IMR-90 (cell line): ENCODE measurements at regions not wholly inside any gene's neighbourhood (a gene's known extent, or its start where the extent isn't known, plus 50 kb on each side); places are given as distances from the start of the nearest gene placed in this dataset.

Source experiments
- ATAC-seq: fragments of 200-7000 bp; cut with Tn5 transposase; 2 replicates; pipeline ENCODE4 v1.9.1; 2020; ENCODE audit warnings: low read depth, mild to moderate bottlenecking, moderate library complexity
- BruUV-seq: library from RNA; stranded (reverse); fragments of 400-500 nt; replicated peaks from 2 replicates; lab custom pipeline; 2021; lab: Mats Ljungman, UMichigan
- CTCF ChIA-PET: fragments of 300-600 bp; formaldehyde crosslinking; extraction: SDS; loops from one replicate; lab custom pipeline; 2021; ENCODE audit warnings: antibody characterized with exemption; lab: Yijun Ruan, JAX
- POLR2A ChIA-PET: fragments of 300-600 bp; sonication (Branson Sonifier 250); formaldehyde crosslinking; loops from one replicate; lab custom pipeline; 2022; ENCODE audit warnings: antibody characterized with exemption; ENCODE audit not compliant: unreplicated experiment; lab: Charles Lee
- DNase-seq: peaks from one replicate; pipeline ENCODE4 v3.0.0; 2013
- H2AFZ ChIP-seq: replicated peaks from 2 replicates; pipeline ENCODE3; 2013; ENCODE audit warnings: low read length, mild to moderate bottlenecking; ENCODE audit not compliant: poor library complexity
- H2AK5ac ChIP-seq: 2 replicates; pipeline ENCODE4 v1.6.1; 2013; ENCODE audit warnings: low read depth, low read length, inconsistent platforms
- H2AK9ac ChIP-seq: replicated peaks from 2 replicates; pipeline ENCODE3; 2013; ENCODE audit warnings: mild to moderate bottlenecking, low read depth, low read length, moderate library complexity; ENCODE audit not compliant: poor library complexity
- H2BK120ac ChIP-seq: 2 replicates; pipeline ENCODE4 v1.6.1; 2013; ENCODE audit warnings: low read depth, low read length, inconsistent platforms
- H2BK15ac ChIP-seq: 3 replicates; pipeline ENCODE4 v1.6.1; 2013; ENCODE audit warnings: low read depth, low read length, inconsistent platforms
- H2BK20ac ChIP-seq: 2 replicates; pipeline ENCODE4 v1.6.1; 2013; ENCODE audit warnings: low read depth, mild to moderate bottlenecking, inconsistent platforms, low read length, moderate library complexity
- H2BK5ac ChIP-seq: 2 replicates; pipeline ENCODE4 v1.6.1; 2013; ENCODE audit warnings: mild to moderate bottlenecking, low read depth, low read length, inconsistent platforms; ENCODE audit not compliant: poor library complexity, severe bottlenecking
- H3K14ac ChIP-seq: replicated peaks from 2 replicates; pipeline ENCODE4 v1.6.1; 2013; ENCODE audit warnings: low read depth, low read length, inconsistent platforms
- H3K18ac ChIP-seq: 2 replicates; pipeline ENCODE4 v1.6.1; 2013; ENCODE audit warnings: low read depth, low read length, control low read depth
- H3K23ac ChIP-seq: 2 replicates; pipeline ENCODE4 v1.6.1; 2013; ENCODE audit warnings: low read depth, low read length, inconsistent platforms
- H3K27ac ChIP-seq: 2 replicates; pipeline ENCODE4 v1.5.1; 2013; ENCODE audit warnings: mild to moderate bottlenecking, control low read depth, low read length; ENCODE audit not compliant: insufficient read depth
- H3K27me3 ChIP-seq: 2 replicates; pipeline ENCODE4 v1.6.1; 2013; ENCODE audit warnings: low read length; ENCODE audit not compliant: control insufficient read depth, insufficient read depth
- H3K36me3 ChIP-seq: 2 replicates; pipeline ENCODE4 v1.6.1; 2013; ENCODE audit warnings: low read length, mixed read lengths; ENCODE audit not compliant: control insufficient read depth, insufficient read depth
- H3K4ac ChIP-seq: 2 replicates; pipeline ENCODE4 v1.6.1; 2013; ENCODE audit warnings: low read depth, low read length, inconsistent platforms
- H3K4me1 ChIP-seq: 2 replicates; pipeline ENCODE4 v1.6.1; 2013; ENCODE audit warnings: low read length, mixed read lengths; ENCODE audit not compliant: control insufficient read depth, insufficient read depth
- H3K4me2 ChIP-seq: 2 replicates; pipeline ENCODE4 v1.6.1; 2013; ENCODE audit warnings: low read depth, mild to moderate bottlenecking, control low read depth, low read length, moderate library complexity
- H3K4me3 ChIP-seq: 2 replicates; pipeline ENCODE4 v1.5.1; 2013; ENCODE audit warnings: low read depth, mild to moderate bottlenecking, control low read depth, low read length, moderate library complexity; ENCODE audit not compliant: insufficient read depth
- H3K56ac ChIP-seq: 2 replicates; pipeline ENCODE4 v1.6.1; 2013; ENCODE audit warnings: low read length, inconsistent platforms; ENCODE audit not compliant: insufficient read depth; ENCODE audit errors: extremely low read depth
- H3K79me1 ChIP-seq, 2 experiments: 2 replicates each; pipeline ENCODE4 v1.6.1; 2013; ENCODE audit warnings: low read length in 2 of 2, inconsistent platforms in 1 of 2, low read depth in 1 of 2
- H3K9ac ChIP-seq: 2 replicates; pipeline ENCODE4 v1.6.1; 2013; ENCODE audit warnings: low read depth, low read length, control low read depth
- H3K9me1 ChIP-seq: 2 replicates; pipeline ENCODE4 v1.6.1; 2013; ENCODE audit warnings: low read length, inconsistent platforms; ENCODE audit not compliant: insufficient read depth
- H3K9me3 ChIP-seq: 2 replicates; pipeline ENCODE4 v1.6.1; 2013; ENCODE audit warnings: low read length; ENCODE audit not compliant: control insufficient read depth, insufficient read depth
- H4K20me1 ChIP-seq: 2 replicates; pipeline ENCODE4 v1.6.1; 2013; ENCODE audit warnings: low read length, inconsistent platforms; ENCODE audit not compliant: insufficient read depth
- H4K5ac ChIP-seq: 2 replicates; pipeline ENCODE4 v1.6.1; 2013; ENCODE audit warnings: mild to moderate bottlenecking, low read depth, low read length, control low read depth
- H4K8ac ChIP-seq, 2 experiments: 2 replicates each; pipeline ENCODE4 v1.6.1; 2013; ENCODE audit warnings: low read depth in 2 of 2, low read length in 2 of 2, control low read depth in 1 of 2, inconsistent platforms in 1 of 2
- H4K91ac ChIP-seq: 2 replicates; pipeline ENCODE4 v1.6.1; 2013; ENCODE audit warnings: low read depth, low read length, inconsistent platforms; ENCODE audit not compliant: insufficient read depth
- BHLHE40 ChIP-seq: fragments of 150-350 bp; IDR thresholded peaks from 2 replicates; pipeline ENCODE4 v1.6.1; 2016; ENCODE audit warnings: mild to moderate bottlenecking, low read depth, low read length
- CHD1 ChIP-seq: IDR thresholded peaks from 2 replicates; pipeline ENCODE4 v1.6.1; 2012; ENCODE audit warnings: low read depth, low read length, improper control_type of control experiment
- MAZ ChIP-seq: IDR thresholded peaks from 2 replicates; pipeline ENCODE4 v1.6.1; 2012; ENCODE audit warnings: low read depth, mild to moderate bottlenecking, low read length, improper control_type of control experiment, moderate library complexity, borderline replicate concordance
- MXI1 ChIP-seq: IDR thresholded peaks from 2 replicates; pipeline ENCODE4 v1.6.1; 2012; ENCODE audit warnings: low read depth, mild to moderate bottlenecking, low read length, moderate library complexity, borderline replicate concordance
- NFE2L2 ChIP-seq: fragments of 150-350 bp; IDR thresholded peaks from 2 replicates; pipeline ENCODE4 v1.6.1; 2016; ENCODE audit warnings: low read depth, mild to moderate bottlenecking, low read length
- POLR2A ChIP-seq: IDR thresholded peaks from 2 replicates; pipeline ENCODE4 v1.6.1; 2012; ENCODE audit warnings: mild to moderate bottlenecking, low read depth, low read length
- RAD21 ChIP-seq: IDR thresholded peaks from 2 replicates; pipeline ENCODE4 v1.6.1; 2012; ENCODE audit warnings: low read length, improper control_type of control experiment
- WGBS, 2 experiments: methylation state at CpG; one replicate each; pipeline versions ENCODE4 v1.1.5 to v1.1.7; 2013; ENCODE audit warnings: missing lambda C conversion rate in 2 of 2; ENCODE audit not compliant: insufficient read length in 1 of 2; ENCODE audit errors: extremely low coverage in 2 of 2; 5-methylcytosine and 5-hydroxymethylcytosine counted together
- dilution Hi-C: fragments of 300-500 bp; cut with HindIII; formaldehyde crosslinking; loops from one replicate; pipeline ENCODE4 v1.14.3; 2018; ENCODE audit warnings: low sequenced_read_pairs; ENCODE audit not compliant: unreplicated experiment
- in situ Hi-C: fragments of 300-500 bp; cut with MboI; formaldehyde crosslinking; loops from 3 replicates; pipeline ENCODE4 v1.14.3; 2019; ENCODE audit warnings: low sequenced_read_pairs, inconsistent platforms, mixed read lengths
- intact Hi-C: fragments of 100-400 bp; cut with micrococcal nuclease; formaldehyde crosslinking; loops from 2 replicates; pipeline ENCODE4 v1.10.0; 2022
- TF ChIP-seq, protein P1 (sequence below): fragments of 150-350 bp; IDR thresholded peaks from 2 replicates; pipeline ENCODE4 v1.6.1; 2016; ENCODE audit warnings: low read depth, mild to moderate bottlenecking, low read length, moderate library complexity, borderline replicate concordance

DNA sequence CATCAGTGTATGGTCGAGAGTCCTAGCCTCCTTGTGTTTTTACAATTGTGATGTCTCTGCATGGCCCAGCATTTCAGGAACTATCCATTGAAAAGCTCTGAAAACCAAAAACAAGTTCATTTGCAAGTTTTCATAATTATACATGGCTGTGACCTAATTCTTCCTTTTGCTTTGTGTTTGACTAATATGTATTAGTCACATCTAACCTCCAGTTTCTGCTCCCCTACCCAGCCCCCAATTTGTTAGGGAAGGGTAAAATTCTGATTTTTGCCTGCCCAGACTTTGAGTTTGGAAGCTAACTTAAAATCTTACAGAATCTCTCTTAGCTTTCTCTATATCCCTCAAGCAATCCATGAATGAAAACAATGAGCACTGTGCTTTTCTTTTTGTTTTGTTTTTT lies 128.2 kb upstream of the SEMA6A start:
- ChIA-PET POLR2A (interaction anchor here (0.6 kb wide), 1 partner anchor 1041 kb away, joined by 4 read pairs; no protein-coding TSS in a partner anchor), CTCF (no interaction called here)
- Histone ChIP-seq H4K91ac (no peak overlapping the region), H3K79me1 (no peaks in the 10 kb centered on the region), H2BK20ac (no peak overlapping the region), H3K4me3 (no peak overlapping the region), H3K36me3 (no peaks in the 10 kb centered on the region), H3K27ac (no peak overlapping the region), H2BK5ac (no peak overlapping the region), H2AK5ac (no peak overlapping the region), H3K27me3 (no peaks in the 10 kb centered on the region), H4K5ac (no peak overlapping the region), H2AFZ (no peak overlapping the region), H3K56ac (no peak overlapping the region), H4K8ac (no peak overlapping the region), H2BK15ac (no peak overlapping the region), H3K4me1 (no peaks in the 10 kb centered on the region), H2BK120ac (no peak overlapping the region), H3K18ac (no peak overlapping the region), H3K9me3 (no peaks in the 10 kb centered on the region), H3K4me2 (no peak overlapping the region), H2AK9ac (no peak overlapping the region), H3K23ac (no peak overlapping the region), H3K14ac (no peak overlapping the region), H3K9me1 (no peaks in the 10 kb centered on the region), H3K4ac (no peak overlapping the region), H4K20me1 (no peaks in the 10 kb centered on the region), H3K9ac (no peak overlapping the region)
- intact Hi-C loops = loop anchor here (5.0 kb wide), 1 partner anchor 1535 kb away; no protein-coding TSS in a partner anchor
- DNase-seq (no peak), ATAC-seq (no peak)
- WGBS, 2 experiments = 33% methylated on average over 1 of the region's 1 CpG; no CpG with 5 or more reads in 1 of the 2 experiments
- no peak for TF ChIP-seq MXI1
- TF ChIP-seq, protein P1, sequence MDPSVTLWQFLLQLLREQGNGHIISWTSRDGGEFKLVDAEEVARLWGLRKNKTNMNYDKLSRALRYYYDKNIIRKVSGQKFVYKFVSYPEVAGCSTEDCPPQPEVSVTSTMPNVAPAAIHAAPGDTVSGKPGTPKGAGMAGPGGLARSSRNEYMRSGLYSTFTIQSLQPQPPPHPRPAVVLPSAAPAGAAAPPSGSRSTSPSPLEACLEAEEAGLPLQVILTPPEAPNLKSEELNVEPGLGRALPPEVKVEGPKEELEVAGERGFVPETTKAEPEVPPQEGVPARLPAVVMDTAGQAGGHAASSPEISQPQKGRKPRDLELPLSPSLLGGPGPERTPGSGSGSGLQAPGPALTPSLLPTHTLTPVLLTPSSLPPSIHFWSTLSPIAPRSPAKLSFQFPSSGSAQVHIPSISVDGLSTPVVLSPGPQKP = no peak
- TF ChIP-seq RAD21 = no peak
- TF ChIP-seq CHD1 = no peak
- no peak for TF ChIP-seq NFE2L2
- TF ChIP-seq BHLHE40 = no peak
- TF ChIP-seq MAZ = no peak
- no peak for TF ChIP-seq POLR2A
- dilution Hi-C loops = no loop called here
- no TSS peak for BruUV-seq
- in situ Hi-C loops = no loop called here
